HEK293 (cell line): ENCODE measurements at regions not wholly inside any gene's neighbourhood (a gene's known extent, or its start where the extent isn't known, plus 50 kb on each side); places are given as distances from the start of the nearest gene placed in this dataset.

Experiments used
- CTCF ChIA-PET: fragments of 350-600 bp; formaldehyde crosslinking; extraction: SDS; loops from one replicate; lab custom pipeline; 2021; ENCODE audit warnings: antibody characterized with exemption; lab: Yijun Ruan, JAX
- POLR2A ChIA-PET: fragments of 300-600 bp; formaldehyde crosslinking; extraction: SDS; loops from one replicate; lab custom pipeline; 2020; ENCODE audit warnings: antibody characterized with exemption, inconsistent platforms; lab: Yijun Ruan, JAX
- H3K27ac ChIP-seq: fragments of 200-500 bp; sonication (Bioruptor generic); 2 replicates; pipeline ENCODE4 v1.5.1; 2014; ENCODE audit warnings: low read depth, low read length, control low read depth, inconsistent platforms; ENCODE audit errors: extremely low read depth
- H3K36me3 ChIP-seq, 2 experiments: fragments of 200-500 bp in 1 of 2; sonication (Bioruptor generic) in 1 of 2; 1 replicate in 1 of 2; 2 replicates in 1 of 2; pipeline ENCODE4 v1.5.1; 2014 to 2017; ENCODE audit warnings: inconsistent platforms in 2 of 2, low read length in 2 of 2; ENCODE audit not compliant: control insufficient read depth in 2 of 2, insufficient read depth in 1 of 2
- H3K4me1 ChIP-seq: fragments of 200-500 bp; sonication (Bioruptor generic); 2 replicates; pipeline ENCODE4 v1.5.1; 2014; ENCODE audit warnings: mild to moderate bottlenecking, low read length, inconsistent platforms; ENCODE audit not compliant: control insufficient read depth, insufficient read depth
- H3K4me3 ChIP-seq: 2 replicates; pipeline ENCODE4 v1.5.1; 2011; ENCODE audit warnings: low read depth, mild to moderate bottlenecking, control low read depth, low read length, moderate library complexity
- H3K9me3 ChIP-seq: fragments of 200-500 bp; sonication (Bioruptor generic); 2 replicates; pipeline ENCODE4 v1.5.1; 2014; ENCODE audit warnings: low read depth, low read length, inconsistent platforms; ENCODE audit not compliant: control insufficient read depth, insufficient read depth
- BCL11B ChIP-seq: fragments of 450-650 bp; formaldehyde crosslinking; IDR thresholded peaks from 2 replicates; pipeline ENCODE4 v1.5.1; 2016; ENCODE audit warnings: low read depth, missing biosample characterization, missing genetic modification characterization
- GLI2 ChIP-seq: fragments of 450-650 bp; formaldehyde crosslinking; IDR thresholded peaks from 2 replicates; pipeline ENCODE4; 2017; ENCODE audit warnings: missing biosample characterization, missing genetic modification characterization, low read depth, borderline replicate concordance
- PRDM1 ChIP-seq: fragments of 450-650 bp; formaldehyde crosslinking; IDR thresholded peaks from 2 replicates; pipeline ENCODE4; 2016; ENCODE audit warnings: missing biosample characterization, missing genetic modification characterization
- PRDM4 ChIP-seq: fragments of 450-650 bp; formaldehyde crosslinking; IDR thresholded peaks from 2 replicates; pipeline ENCODE4 v1.5.1; 2017; ENCODE audit warnings: missing biosample characterization, missing genetic modification characterization
- ZBTB7A ChIP-seq: fragments of 450-650 bp; formaldehyde crosslinking; IDR thresholded peaks from 2 replicates; pipeline ENCODE4 v1.5.1; 2016; ENCODE audit warnings: low read depth, missing biosample characterization, missing genetic modification characterization
- ZFP3 ChIP-seq: fragments of 450-650 bp; formaldehyde crosslinking; IDR thresholded peaks from 2 replicates; pipeline ENCODE4 v1.5.1; 2016; ENCODE audit warnings: low read depth, missing biosample characterization, missing genetic modification characterization
- ZNF121 ChIP-seq: fragments of 450-650 bp; formaldehyde crosslinking; IDR thresholded peaks from 2 replicates; pipeline ENCODE4 v1.5.1; 2016; ENCODE audit warnings: missing biosample characterization, missing genetic modification characterization
- ZNF169 ChIP-seq: fragments of 450-650 bp; formaldehyde crosslinking; IDR thresholded peaks from 2 replicates; pipeline ENCODE4 v1.5.1; 2016; ENCODE audit warnings: missing biosample characterization, missing genetic modification characterization
- ZNF19 ChIP-seq: fragments of 450-650 bp; formaldehyde crosslinking; IDR thresholded peaks from 2 replicates; pipeline ENCODE4; 2016; ENCODE audit warnings: missing biosample characterization, missing genetic modification characterization, low read depth
- ZNF223 ChIP-seq: fragments of 450-650 bp; formaldehyde crosslinking; IDR thresholded peaks from 2 replicates; pipeline ENCODE4 v1.5.1; 2016; ENCODE audit warnings: missing biosample characterization, missing genetic modification characterization
- ZNF248 ChIP-seq: fragments of 450-650 bp; formaldehyde crosslinking; IDR thresholded peaks from 2 replicates; pipeline ENCODE4 v1.5.1; 2017; ENCODE audit warnings: missing biosample characterization, missing genetic modification characterization
- ZNF280C ChIP-seq: fragments of 450-650 bp; formaldehyde crosslinking; IDR thresholded peaks from 2 replicates; pipeline ENCODE4 v1.5.1; 2016; ENCODE audit warnings: missing biosample characterization, missing genetic modification characterization
- ZNF449 ChIP-seq: fragments of 450-650 bp; formaldehyde crosslinking; IDR thresholded peaks from 2 replicates; pipeline ENCODE4 v1.5.1; 2017; ENCODE audit warnings: missing biosample characterization, mild to moderate bottlenecking, missing genetic modification characterization, moderate library complexity
- ZNF488 ChIP-seq: fragments of 450-650 bp; formaldehyde crosslinking; IDR thresholded peaks from 2 replicates; pipeline ENCODE4 v1.5.1; 2016; ENCODE audit warnings: missing biosample characterization, missing genetic modification characterization
- ZNF501 ChIP-seq: fragments of 450-650 bp; formaldehyde crosslinking; IDR thresholded peaks from 2 replicates; pipeline ENCODE4 v1.5.1; 2016; ENCODE audit warnings: missing biosample characterization, missing genetic modification characterization
- ZNF549 ChIP-seq: fragments of 450-650 bp; IDR thresholded peaks from 2 replicates; pipeline ENCODE4 v1.5.1; 2018; ENCODE audit warnings: missing biosample characterization, missing genetic modification characterization, mild to moderate bottlenecking, inconsistent platforms, moderate library complexity
- ZNF571 ChIP-seq: fragments of 450-650 bp; formaldehyde crosslinking; IDR thresholded peaks from 2 replicates; pipeline ENCODE4 v1.5.0; 2017; ENCODE audit warnings: missing biosample characterization, missing genetic modification characterization
- ZNF585B ChIP-seq: fragments of 450-650 bp; formaldehyde crosslinking; IDR thresholded peaks from 2 replicates; pipeline ENCODE4 v1.5.1; 2016; ENCODE audit warnings: missing biosample characterization, missing genetic modification characterization
- ZNF596 ChIP-seq: fragments of 450-650 bp; IDR thresholded peaks from 2 replicates; pipeline ENCODE4 v1.5.0; 2018; ENCODE audit warnings: missing biosample characterization, mild to moderate bottlenecking, missing genetic modification characterization, moderate library complexity
- ZNF610 ChIP-seq: fragments of 450-650 bp; formaldehyde crosslinking; IDR thresholded peaks from 2 replicates; pipeline ENCODE4 v1.5.1; 2016; ENCODE audit warnings: missing biosample characterization, missing genetic modification characterization, borderline replicate concordance
- ZNF623 ChIP-seq: fragments of 450-650 bp; formaldehyde crosslinking; IDR thresholded peaks from 2 replicates; pipeline ENCODE4 v1.5.1; 2016; ENCODE audit warnings: missing biosample characterization, missing genetic modification characterization
- ZNF664 ChIP-seq: fragments of 450-650 bp; formaldehyde crosslinking; IDR thresholded peaks from 2 replicates; pipeline ENCODE4 v1.5.1; 2016; ENCODE audit warnings: missing biosample characterization, missing genetic modification characterization
- ZNF677 ChIP-seq: fragments of 450-650 bp; IDR thresholded peaks from 2 replicates; pipeline ENCODE4 v1.5.0; 2018; ENCODE audit warnings: missing biosample characterization, mild to moderate bottlenecking, missing genetic modification characterization, moderate library complexity
- ZNF704 ChIP-seq: fragments of 450-650 bp; formaldehyde crosslinking; IDR thresholded peaks from 2 replicates; pipeline ENCODE4 v1.5.1; 2016; ENCODE audit warnings: missing biosample characterization, missing genetic modification characterization
- ZNF830 ChIP-seq: fragments of 450-650 bp; IDR thresholded peaks from 2 replicates; pipeline ENCODE4 v1.5.0; 2018; ENCODE audit warnings: missing biosample characterization, missing genetic modification characterization, low read depth, mild to moderate bottlenecking, moderate library complexity
- ZNF837 ChIP-seq: fragments of 450-650 bp; formaldehyde crosslinking; IDR thresholded peaks from 2 replicates; pipeline ENCODE4 v1.5.1; 2016; ENCODE audit warnings: missing biosample characterization, missing genetic modification characterization
- ZSCAN23 ChIP-seq: fragments of 450-650 bp; formaldehyde crosslinking; IDR thresholded peaks from 2 replicates; pipeline ENCODE4 v1.5.1; 2016; ENCODE audit warnings: missing biosample characterization, missing genetic modification characterization

- Histone ChIP-seq H3K27ac (no peak overlapping the region), H3K4me3 (no peak overlapping the region), H3K36me3 (no peaks in the 10 kb centered on the region), H3K4me1 (no peaks in the 10 kb centered on the region), H3K9me3 (no peaks in the 10 kb centered on the region)
- CTCF ChIA-PET = no interaction called here
- TF ChIP-seq ZNF549 (tag by site-specific recombination) (no peak), ZFP3 (tag by site-specific recombination) (no peak), ZNF501 (tag by site-specific recombination) (no peak), ZNF837 (no peak), ZNF585B (tag by site-specific recombination) (no peak), BCL11B (tag by site-specific recombination) (no peak), ZNF169 (tag by site-specific recombination) (no peak), ZNF610 (tag by site-specific recombination) (no peak), ZNF488 (tag by site-specific recombination) (no peak), ZBTB7A (tag by site-specific recombination) (no peak), ZNF19 (no peak), ZNF596 (tag by site-specific recombination) (no peak)
- POLR2A ChIA-PET = no interaction called here
These were observed 244.6 kb downstream of the POLR1F start for GRCh38 chr7:19464241-19464640.

- H3K4me3 ChIP-seq = no peak overlapping the region
- CTCF ChIA-PET = no interaction called here
- no peak overlapping the region for H3K27ac ChIP-seq
- TF ChIP-seq ZNF121 = no peak
- no peak for TF ChIP-seq ZNF830
- no peak for TF ChIP-seq ZSCAN23 (tag by site-specific recombination)
- no peak for TF ChIP-seq ZNF623 (tag by site-specific recombination)
- TF ChIP-seq ZNF248 (tag by site-specific recombination) = no peak
- TF ChIP-seq PRDM4 = no peak
- no peak for TF ChIP-seq ZNF280C (tag by site-specific recombination)
- H3K36me3 ChIP-seq = no peaks in the 10 kb centered on the region
- H3K4me1 ChIP-seq = no peaks in the 10 kb centered on the region
- no peaks in the 10 kb centered on the region for H3K9me3 ChIP-seq
- POLR2A ChIA-PET = interaction anchor here (0.7 kb wide), 1 partner anchor 245 kb away, joined by 4 read pairs; the partner anchor contains the start of gene POLR1F
These were observed 245.3 kb downstream of the POLR1F start for GRCh38 chr7:19463581-19463980.

- no peaks in the 10 kb centered on the region for H3K4me1 ChIP-seq
- TF ChIP-seq GLI2 (tag by site-specific recombination) (no peak), ZNF664 (tag by site-specific recombination) (no peak), ZNF837 (no peak), ZNF449 (tag by site-specific recombination) (no peak), ZNF704 (no peak), ZNF571 (tag by site-specific recombination) (no peak), ZNF677 (tag by site-specific recombination) (no peak), ZNF223 (no peak), PRDM1 (tag by site-specific recombination) (no peak), ZNF121 (no peak)
These were observed 253.2 kb downstream of the POLR1F start for GRCh38 chr7:19455623-19456022.

More at GRCh38 chr7:19455623-19456022, 253.2 kb downstream of the POLR1F start:
- Histone ChIP-seq H3K9me3 (no peaks in the 10 kb centered on the region), H3K36me3 (no peaks in the 10 kb centered on the region), H3K27ac (no peak overlapping the region), H3K4me3 (no peak overlapping the region)
- POLR2A ChIA-PET = no interaction called here
- CTCF ChIA-PET = no interaction called here
